GM23338 (cell line): ENCODE measurements at regions not wholly inside any gene's neighbourhood (a gene's known extent, or its start where the extent isn't known, plus 50 kb on each side); places are given as distances from the start of the nearest gene placed in this dataset.

Experiments
- ATAC-seq: fragments of 200-7000 bp; cut with Tn5 transposase; 3 replicates; pipeline ENCODE4 v1.9.1; 2020
- DNase-seq: peaks from one replicate; pipeline ENCODE4 v3.0.0-alpha.2; 2015; ENCODE audit warnings: low spot score
- H2AFZ ChIP-seq: fragments of 200-600 bp; sonication (generic); 2 replicates; pipeline ENCODE4 v1.8.0; 2016; ENCODE audit warnings: antibody characterized with exemption, mild to moderate bottlenecking, moderate library complexity
- H3F3A ChIP-seq: fragments of 200-600 bp; sonication (generic); replicated peaks from 2 replicates; pipeline ENCODE4 v1.8.0; 2017; ENCODE audit warnings: antibody characterized with exemption, mixed run types, low read depth
- H3K27ac ChIP-seq: fragments of 200-600 bp; sonication (generic); 2 replicates; pipeline ENCODE4 v1.6.1; 2016; ENCODE audit warnings: low read depth
- H3K27me3 ChIP-seq: fragments of 200-600 bp; sonication (generic); 2 replicates; pipeline ENCODE4 v1.8.0; 2016; ENCODE audit warnings: mild to moderate bottlenecking, mixed run types, moderate library complexity; ENCODE audit not compliant: insufficient read depth
- H3K36me3 ChIP-seq: fragments of 200-600 bp; sonication (generic); 2 replicates; pipeline ENCODE4 v1.8.0; 2016; ENCODE audit warnings: mild to moderate bottlenecking; ENCODE audit not compliant: insufficient read depth
- H3K4me1 ChIP-seq: fragments of 200-600 bp; sonication (generic); 2 replicates; pipeline ENCODE4 v1.8.0; 2016; ENCODE audit warnings: mild to moderate bottlenecking, moderate library complexity; ENCODE audit not compliant: insufficient read depth
- H3K4me2 ChIP-seq: fragments of 200-600 bp; sonication (generic); 2 replicates; pipeline ENCODE4 v1.7.1; 2017; ENCODE audit warnings: mixed run types
- H3K4me3 ChIP-seq: fragments of 200-600 bp; sonication (generic); 2 replicates; pipeline ENCODE4 v1.6.1; 2016; ENCODE audit warnings: mixed run types
- H3K79me2 ChIP-seq: fragments of 200-600 bp; sonication (generic); replicated peaks from 2 replicates; pipeline ENCODE4 v1.8.0; 2017; ENCODE audit warnings: mild to moderate bottlenecking; ENCODE audit not compliant: insufficient read depth
- H3K9me2 ChIP-seq: fragments of 200-600 bp; sonication (generic); 2 replicates; pipeline ENCODE4 v1.8.0; 2017; ENCODE audit not compliant: insufficient read depth
- H4K20me1 ChIP-seq: fragments of 200-600 bp; sonication (generic); replicated peaks from 2 replicates; pipeline ENCODE4 v1.8.0; 2017; ENCODE audit warnings: mild to moderate bottlenecking; ENCODE audit not compliant: insufficient read depth
- H3K27ac Mint-ChIP-seq: 2 replicates; pipeline ENCODE4 v1.8.0; 2020; ENCODE audit warnings: inconsistent platforms, mild to moderate bottlenecking, moderate library complexity, mixed read lengths
- H3K27me3 Mint-ChIP-seq: 3 replicates; pipeline ENCODE4 v1.8.0; 2022; ENCODE audit warnings: low read depth, mild to moderate bottlenecking, moderate library complexity, mixed read lengths, inconsistent platforms; ENCODE audit not compliant: insufficient read depth, poor library complexity
- H3K36me3 Mint-ChIP-seq: 3 replicates; pipeline ENCODE4 v1.8.0; 2021; ENCODE audit warnings: low read depth, mild to moderate bottlenecking, inconsistent platforms, moderate library complexity, mixed read lengths
- H3K4me1 Mint-ChIP-seq: 3 replicates; pipeline ENCODE4 v1.8.0; 2020; ENCODE audit warnings: mild to moderate bottlenecking, inconsistent platforms, mixed read lengths
- H3K4me3 Mint-ChIP-seq: 3 replicates; pipeline ENCODE4 v1.8.0; 2021; ENCODE audit warnings: moderate library complexity, mild to moderate bottlenecking, inconsistent platforms, mixed read lengths
- H3K9me3 Mint-ChIP-seq: 3 replicates; pipeline ENCODE4 v1.8.0; 2020; ENCODE audit warnings: moderate library complexity, mild to moderate bottlenecking, inconsistent platforms, mixed read lengths
- CREB1 ChIP-seq: fragments of 250-450 bp; sonication (Bioruptor Pico); IDR thresholded peaks from 2 replicates; pipeline ENCODE4 v1.5.0; 2020; ENCODE audit warnings: low read depth, mild to moderate bottlenecking, moderate library complexity
- CTCF ChIP-seq, 2 experiments: fragments of 200-600 bp in 1 of 2; sonication (generic) in 1 of 2; conservative IDR thresholded peaks; 2 replicates each; pipeline versions ENCODE4 v1.5.1 to v1.6.1; 2016 to 2017; ENCODE audit warnings: antibody characterized with exemption in 2 of 2, low read depth in 2 of 2, mild to moderate bottlenecking in 2 of 2, moderate library complexity in 1 of 2
- EZH2phosphoT487 ChIP-seq: fragments of 200-600 bp; sonication (generic); IDR thresholded peaks from one replicate; pipeline ENCODE4 v1.8.1; 2018; ENCODE audit warnings: antibody characterized with exemption; ENCODE audit not compliant: unreplicated experiment
- NANOG ChIP-seq: IDR thresholded peaks from 2 replicates; pipeline ENCODE4 v1.6.1; 2016; ENCODE audit warnings: antibody characterized with exemption, borderline replicate concordance
- POLR2AphosphoS5 ChIP-seq: IDR thresholded peaks from 2 replicates; pipeline ENCODE4 v1.6.1; 2016; ENCODE audit warnings: antibody characterized with exemption, low read depth
- ZNF462 ChIP-seq: fragments of 250-450 bp; sonication (Bioruptor Pico); IDR thresholded peaks from 2 replicates; pipeline ENCODE4 v1.5.0; 2020; ENCODE audit warnings: mild to moderate bottlenecking, moderate library complexity
- TF ChIP-seq, protein P1 (sequence below): IDR thresholded peaks from 2 replicates; pipeline ENCODE4 v1.6.1; 2016; ENCODE audit warnings: antibody characterized with exemption

GRCh38 chr2:58543442-58543841 lies 302.3 kb upstream of the FANCL start:
- TF ChIP-seq CTCF (conservative IDR thresholded peaks at IDR 0.05; ENCODE audit: low read depth in 2 of 2) (no peak), NANOG (peak; percentile 80)
- peak overlapping the region; percentile 90 for H3K27ac Mint-ChIP-seq
- H3K36me3 Mint-ChIP-seq = peaks cover 4% of the 10 kb centered on the region; the same call in 1 of the 3 replicates
- Histone ChIP-seq H3K4me3 (no peak overlapping the region), H3K4me1 (peaks cover 48% of the 10 kb centered on the region), H3K27me3 (no peaks in the 10 kb centered on the region), H3K36me3 (no peaks in the 10 kb centered on the region), H3K4me2 (peak overlapping the region; percentile 22), H4K20me1 (no peaks in the 10 kb centered on the region), H3K79me2 (no peaks in the 10 kb centered on the region), H3F3A (no peaks in the 10 kb centered on the region; the same call in 1 of the 2 replicates), H2AFZ (no peak overlapping the region), H3K9me2 (peaks cover 10% of the 10 kb centered on the region), H3K27ac (peak overlapping the region; percentile 58)
- peaks cover 70% of the 10 kb centered on the region for H3K4me1 Mint-ChIP-seq
- H3K4me3 Mint-ChIP-seq = peak overlapping the region; percentile 20; the same call in 1 of the 3 replicates
- ATAC-seq (no peak), DNase-seq (no peak)
- H3K27me3 Mint-ChIP-seq = peaks cover 3% of the 10 kb centered on the region
- H3K9me3 Mint-ChIP-seq = no peaks in the 10 kb centered on the region

DNA sequence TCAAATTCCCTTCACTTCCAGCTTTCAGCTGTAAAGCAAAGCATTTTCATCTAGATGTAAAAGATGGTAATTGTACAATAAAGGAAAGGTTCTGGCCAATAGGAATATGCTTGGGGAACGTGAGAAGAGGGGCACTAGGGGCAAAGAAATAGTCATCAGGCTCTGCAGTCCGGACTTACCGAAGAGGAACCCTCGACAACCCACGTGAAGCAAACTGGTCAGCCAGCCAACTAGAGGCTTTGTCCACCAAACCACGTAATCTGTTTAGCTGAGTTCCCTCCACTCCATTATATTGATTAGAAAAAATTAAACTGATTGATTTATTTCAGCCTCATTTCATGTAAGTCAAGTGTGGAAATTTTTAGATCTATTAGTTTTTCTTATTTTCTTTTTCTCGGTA lies 300.4 kb upstream of the FANCL start:
- no peaks in the 10 kb centered on the region for H3K27me3 ChIP-seq

DNA sequence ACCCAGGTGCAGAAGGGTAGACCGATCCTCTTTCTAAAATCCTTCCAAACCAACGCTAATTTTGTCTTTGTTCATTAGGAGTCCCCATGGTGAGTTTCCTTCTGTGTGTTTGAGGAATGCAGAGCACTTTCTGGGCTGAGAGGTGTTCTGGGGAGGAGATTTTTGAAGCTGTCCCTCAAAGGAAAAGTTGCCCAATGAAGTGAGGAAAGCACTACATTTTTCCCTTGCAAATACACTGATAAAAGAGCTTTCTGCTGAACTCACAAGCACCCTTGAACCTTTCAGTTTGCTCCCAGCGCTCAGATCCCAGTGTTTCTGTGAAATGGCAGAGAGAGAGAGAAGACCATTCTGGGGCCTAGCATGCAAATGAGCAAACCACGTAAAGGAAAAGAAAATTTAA lies 299.6 kb upstream of the FANCL start:
- H3K9me2 ChIP-seq = peaks cover 5% of the 10 kb centered on the region; the same call in 1 of the 2 replicates
- H3K36me3 ChIP-seq = no peaks in the 10 kb centered on the region
- no peaks in the 10 kb centered on the region; the same call in 1 of the 2 replicates for H3F3A ChIP-seq
- H4K20me1 ChIP-seq = no peaks in the 10 kb centered on the region
- no peaks in the 10 kb centered on the region for H3K79me2 ChIP-seq
- peak overlapping the region; percentile 29 for H3K4me3 ChIP-seq
- Mint-ChIP-seq H3K27me3 (peaks cover 4% of the 10 kb centered on the region), H3K9me3 (no peaks in the 10 kb centered on the region), H3K4me3 (peak overlapping the region; percentile 48), H3K27ac (peak overlapping the region; percentile 98), H3K36me3 (no peaks in the 10 kb centered on the region), H3K4me1 (peaks cover 85% of the 10 kb centered on the region)
- ATAC-seq = peak; percentile 82
- peaks cover 67% of the 10 kb centered on the region for H3K4me1 ChIP-seq
- H3K27ac ChIP-seq = peak overlapping the region; percentile 96
- H3K4me2 ChIP-seq = peak overlapping the region; percentile 55
- peak; percentile 83 for DNase-seq
- TF ChIP-seq EZH2phosphoT487 (no peak), POLR2AphosphoS5 (peak; percentile 51), ZNF462 (CRISPR knock-in tag) (peak; percentile 75; the same call in 1 of the 2 replicates), NANOG (peak; percentile 63; the same call in 1 of the 2 replicates)
- TF ChIP-seq, protein P1, sequence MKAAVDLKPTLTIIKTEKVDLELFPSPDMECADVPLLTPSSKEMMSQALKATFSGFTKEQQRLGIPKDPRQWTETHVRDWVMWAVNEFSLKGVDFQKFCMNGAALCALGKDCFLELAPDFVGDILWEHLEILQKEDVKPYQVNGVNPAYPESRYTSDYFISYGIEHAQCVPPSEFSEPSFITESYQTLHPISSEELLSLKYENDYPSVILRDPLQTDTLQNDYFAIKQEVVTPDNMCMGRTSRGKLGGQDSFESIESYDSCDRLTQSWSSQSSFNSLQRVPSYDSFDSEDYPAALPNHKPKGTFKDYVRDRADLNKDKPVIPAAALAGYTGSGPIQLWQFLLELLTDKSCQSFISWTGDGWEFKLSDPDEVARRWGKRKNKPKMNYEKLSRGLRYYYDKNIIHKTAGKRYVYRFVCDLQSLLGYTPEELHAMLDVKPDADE = 0 out of 2 replicates have a peak, but pooled peaks have one; percentile 22
- H3K27me3 ChIP-seq = no peaks in the 10 kb centered on the region
- no peak overlapping the region for H2AFZ ChIP-seq

More for the DNA sequence above, 300.4 kb upstream of the FANCL start:
- Mint-ChIP-seq H3K27ac (peak overlapping the region; percentile 98), H3K4me3 (peak overlapping the region; percentile 48), H3K27me3 (peaks cover 4% of the 10 kb centered on the region), H3K36me3 (0 out of 3 replicates have a peak, but pooled peaks cover under 1% of the 10 kb centered on the region), H3K4me1 (peaks cover 79% of the 10 kb centered on the region), H3K9me3 (no peaks in the 10 kb centered on the region)
- Histone ChIP-seq H3K36me3 (no peaks in the 10 kb centered on the region), H2AFZ (no peak overlapping the region), H3K4me1 (peaks cover 58% of the 10 kb centered on the region), H4K20me1 (no peaks in the 10 kb centered on the region), H3K27ac (peak overlapping the region; percentile 96), H3K4me2 (peak overlapping the region; percentile 34), H3K79me2 (no peaks in the 10 kb centered on the region), H3F3A (no peaks in the 10 kb centered on the region; the same call in 1 of the 2 replicates), H3K4me3 (peak overlapping the region; percentile 5; the same call in 1 of the 2 replicates), H3K9me2 (peaks cover 10% of the 10 kb centered on the region)
- DNase-seq = peak; percentile 36
- TF ChIP-seq CREB1 = no peak
- ATAC-seq = peak; percentile 29
